22Rv1 (cell line): ENCODE measurements at regions not wholly inside any gene's neighbourhood (a gene's known extent, or its start where the extent isn't known, plus 50 kb on each side); places are given as distances from the start of the nearest gene placed in this dataset.

Experiments used
- CTCF ChIP-seq: fragments of 450-650 bp; IDR thresholded peaks from 2 replicates; pipeline ENCODE4 v1.5.1; 2017; ENCODE audit warnings: mild to moderate bottlenecking
- ZFX ChIP-seq: fragments of 450-650 bp; IDR thresholded peaks from 2 replicates; pipeline ENCODE4 v1.6.1; 2017; ENCODE audit warnings: antibody characterized with exemption, borderline replicate concordance

DNA sequence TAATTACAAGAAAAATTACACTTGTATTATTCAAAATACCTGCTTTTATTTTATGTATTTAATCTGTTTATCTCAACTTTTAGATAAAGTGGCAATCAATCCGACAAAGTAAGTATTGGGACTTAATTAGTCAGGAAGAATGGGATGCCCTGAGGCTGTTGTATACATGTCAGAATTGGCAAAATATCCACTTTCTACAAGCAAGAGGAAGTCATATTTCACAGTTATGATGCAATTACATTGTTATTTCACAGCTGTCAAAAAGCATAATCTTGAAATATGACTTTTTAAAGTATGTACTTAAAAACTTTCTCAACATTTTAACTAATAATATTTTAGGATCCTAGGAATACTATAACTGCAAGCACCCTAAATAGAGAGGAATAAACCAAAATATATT lies 357.1 kb upstream of the MGAT4C start:
- no peak for TF ChIP-seq CTCF
- TF ChIP-seq ZFX = no peak
